CD14-positive monocyte (primary cell): ENCODE measurements at regions not wholly inside any gene's neighbourhood (a gene's known extent, or its start where the extent isn't known, plus 50 kb on each side); places are given as distances from the start of the nearest gene placed in this dataset.

ENCODE experiments used
- DNase-seq, 3 donors: peaks; one replicate each; pipeline ENCODE4 v3.0.0-alpha.2; 2011 to 2022
- H2AFZ ChIP-seq: 2 replicates; pipeline ENCODE4 v1.6.0; 2012; ENCODE audit warnings: mild to moderate bottlenecking, low read depth, low read length, inconsistent platforms; ENCODE audit not compliant: insufficient read depth, poor library complexity, severe bottlenecking
- H3K27ac ChIP-seq, 2 donors: 1 replicate in 1 of 2; 2 replicates in 1 of 2; pipeline ENCODE4 v1.5.1; 2012 to 2013; ENCODE audit warnings: low read length in 2 of 2, control low read depth in 1 of 2, inconsistent platforms in 1 of 2, low read depth in 1 of 2, mild to moderate bottlenecking in 1 of 2
- H3K27me3 ChIP-seq, 2 donors: one replicate each; pipeline versions ENCODE4 v1.6.0 to v1.6.1; 2011 to 2013; ENCODE audit warnings: low read length in 2 of 2; ENCODE audit not compliant: control insufficient read depth in 2 of 2, insufficient read depth in 2 of 2
- H3K36me3 ChIP-seq, 2 donors: replicated peaks in 1 of 2; 1 replicate in 1 of 2; 2 replicates in 1 of 2; pipeline versions ENCODE4 v1.5.1 to v1.6.1; 2012 to 2013; ENCODE audit warnings: low read length in 2 of 2, control low read depth in 1 of 2, inconsistent platforms in 1 of 2, mild to moderate bottlenecking in 1 of 2; ENCODE audit not compliant: insufficient read depth in 2 of 2, control insufficient read depth in 1 of 2
- H3K4me1 ChIP-seq, 2 donors: 1 replicate in 1 of 2; 2 replicates in 1 of 2; pipeline versions ENCODE4 v1.5.1 to v1.6.1; 2012 to 2013; ENCODE audit warnings: low read length in 2 of 2, control low read depth in 1 of 2, inconsistent platforms in 1 of 2, mild to moderate bottlenecking in 1 of 2, moderate library complexity in 1 of 2; ENCODE audit not compliant: insufficient read depth in 2 of 2, control insufficient read depth in 1 of 2
- H3K4me2 ChIP-seq: replicated peaks from 2 replicates; pipeline ENCODE3; 2012; ENCODE audit warnings: low read length, moderate library complexity, mild to moderate bottlenecking; ENCODE audit not compliant: poor library complexity, severe bottlenecking; ENCODE audit errors: extremely low read depth
- H3K4me3 ChIP-seq, 3 experiments: fragments of 200-600 bp in 1 of 3; sonication (generic) in 1 of 3; replicated peaks in 1 of 3; 1 replicate in 2 of 3; 2 replicates in 1 of 3; pipeline ENCODE4 v1.5.1; 2011 to 2013; ENCODE audit warnings: low read length in 3 of 3, mild to moderate bottlenecking in 3 of 3, control low read depth in 2 of 3, low read depth in 2 of 3, inconsistent platforms in 1 of 3, moderate library complexity in 1 of 3
- H3K79me2 ChIP-seq: 2 replicates; pipeline ENCODE4 v1.6.0; 2012; ENCODE audit warnings: mild to moderate bottlenecking, control low read depth, inconsistent platforms, low read length, moderate library complexity; ENCODE audit not compliant: insufficient read depth
- H3K9ac ChIP-seq: 2 replicates; pipeline ENCODE4 v1.6.0; 2017; ENCODE audit warnings: low read length, mild to moderate bottlenecking; ENCODE audit not compliant: insufficient read depth, poor library complexity, severe bottlenecking
- H3K9me3 ChIP-seq, 2 donors: replicated peaks in 1 of 2; 1 replicate in 1 of 2; 2 replicates in 1 of 2; pipeline versions ENCODE4 v1.5.1 to v1.6.1; 2012 to 2013; ENCODE audit warnings: low read length in 2 of 2, control low read depth in 1 of 2; ENCODE audit not compliant: control insufficient read depth in 1 of 2, insufficient read depth in 1 of 2
- H4K20me1 ChIP-seq: 2 replicates; pipeline ENCODE4 v1.6.0; 2012; ENCODE audit warnings: mild to moderate bottlenecking, low read length, control low read depth, moderate library complexity; ENCODE audit not compliant: insufficient read depth
- H3K27ac Mint-ChIP-seq, 7 donors: one replicate each; pipeline ENCODE4 v1.8.0; 2020; ENCODE audit warnings: mild to moderate bottlenecking in 7 of 7, mixed read lengths in 7 of 7, moderate library complexity in 6 of 7, inconsistent platforms in 2 of 7
- H3K27me3 Mint-ChIP-seq, 3 donors: one replicate each; pipeline ENCODE4 v1.8.0; 2021 to 2022; ENCODE audit warnings: low read depth in 3 of 3, mild to moderate bottlenecking in 3 of 3, mixed read lengths in 3 of 3, moderate library complexity in 3 of 3, inconsistent platforms in 1 of 3
- H3K36me3 Mint-ChIP-seq, 2 donors: one replicate each; pipeline ENCODE4 v1.8.0; 2020; ENCODE audit warnings: mixed read lengths in 2 of 2, inconsistent platforms in 1 of 2, mild to moderate bottlenecking in 1 of 2
- H3K4me1 Mint-ChIP-seq: one replicate; pipeline ENCODE4 v1.8.0; 2020; ENCODE audit warnings: mild to moderate bottlenecking, mixed read lengths
- H3K4me3 Mint-ChIP-seq, 2 donors: one replicate each; pipeline ENCODE4 v1.8.0; 2020; ENCODE audit warnings: mild to moderate bottlenecking in 2 of 2, mixed read lengths in 2 of 2, moderate library complexity in 1 of 2
- H3K9me3 Mint-ChIP-seq, 7 donors: one replicate each; pipeline ENCODE4 v1.8.0; 2020 to 2022; ENCODE audit warnings: mixed read lengths in 7 of 7, mild to moderate bottlenecking in 6 of 7, moderate library complexity in 6 of 7, inconsistent platforms in 2 of 7
- WGBS: methylation state at CpG from one replicate; pipeline ENCODE4 v1.1.5; 2013; ENCODE audit warnings: missing lambda C conversion rate; ENCODE audit not compliant: insufficient coverage; 5-methylcytosine and 5-hydroxymethylcytosine counted together
- intact Hi-C, 2 donors: fragments of 100-400 bp; cut with micrococcal nuclease; formaldehyde crosslinking; loops; one replicate each; pipeline versions ENCODE4 v1.15.0 to v1.15.1; 2023
- TF ChIP-seq, protein P1 (sequence below): fragments of 200-600 bp; IDR thresholded peaks from one replicate; pipeline ENCODE4 v1.8.0; 2022; ENCODE audit warnings: antibody characterized with exemption, mild to moderate bottlenecking

DNA sequence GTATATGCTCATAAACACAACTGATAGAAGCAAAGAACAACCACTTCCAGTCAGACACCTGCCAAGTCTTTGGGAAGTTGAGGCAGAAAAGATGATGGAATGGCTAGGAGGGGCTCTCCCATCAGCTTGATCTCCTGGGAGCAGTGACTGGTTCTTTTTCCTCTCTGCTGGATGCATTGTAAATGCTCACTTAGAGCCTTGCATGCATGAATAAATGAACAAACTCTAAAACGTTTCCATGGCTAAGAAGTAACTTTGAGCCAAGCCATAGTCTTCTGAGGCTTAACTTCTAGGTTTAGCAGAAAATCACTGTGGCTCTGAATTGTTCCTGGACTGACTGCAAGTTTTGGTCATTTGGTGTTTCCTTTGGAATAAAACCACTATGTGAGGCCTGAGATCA, 166.4 kb upstream of the CITED2 start:
- Mint-ChIP-seq H3K4me3 (no peak overlapping the region), H3K36me3 (no peaks in the 10 kb centered on the region), H3K4me1 (peaks cover 20% of the 10 kb centered on the region), H3K27me3 (no peaks in the 10 kb centered on the region), H3K27ac (no peak overlapping the region), H3K9me3 (peaks cover 0 to 2% (median 0%) of the 10 kb centered on the region in 7 donors)
- TF ChIP-seq, protein P1, sequence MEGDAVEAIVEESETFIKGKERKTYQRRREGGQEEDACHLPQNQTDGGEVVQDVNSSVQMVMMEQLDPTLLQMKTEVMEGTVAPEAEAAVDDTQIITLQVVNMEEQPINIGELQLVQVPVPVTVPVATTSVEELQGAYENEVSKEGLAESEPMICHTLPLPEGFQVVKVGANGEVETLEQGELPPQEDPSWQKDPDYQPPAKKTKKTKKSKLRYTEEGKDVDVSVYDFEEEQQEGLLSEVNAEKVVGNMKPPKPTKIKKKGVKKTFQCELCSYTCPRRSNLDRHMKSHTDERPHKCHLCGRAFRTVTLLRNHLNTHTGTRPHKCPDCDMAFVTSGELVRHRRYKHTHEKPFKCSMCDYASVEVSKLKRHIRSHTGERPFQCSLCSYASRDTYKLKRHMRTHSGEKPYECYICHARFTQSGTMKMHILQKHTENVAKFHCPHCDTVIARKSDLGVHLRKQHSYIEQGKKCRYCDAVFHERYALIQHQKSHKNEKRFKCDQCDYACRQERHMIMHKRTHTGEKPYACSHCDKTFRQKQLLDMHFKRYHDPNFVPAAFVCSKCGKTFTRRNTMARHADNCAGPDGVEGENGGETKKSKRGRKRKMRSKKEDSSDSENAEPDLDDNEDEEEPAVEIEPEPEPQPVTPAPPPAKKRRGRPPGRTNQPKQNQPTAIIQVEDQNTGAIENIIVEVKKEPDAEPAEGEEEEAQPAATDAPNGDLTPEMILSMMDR = no peak
- no peak overlapping the region for H3K9ac ChIP-seq
- no peaks in the 10 kb centered on the region for H4K20me1 ChIP-seq
- intact Hi-C loops = no loop called here
- peaks cover 15 to 17% of the 10 kb centered on the region in 2 donors for H3K4me1 ChIP-seq
- H3K4me3 ChIP-seq = no peak overlapping the region
- H3K9me3 ChIP-seq = no peaks in the 10 kb centered on the region
- H3K27me3 ChIP-seq = no peaks in the 10 kb centered on the region
- no peaks in the 10 kb centered on the region for H3K36me3 ChIP-seq
- no peaks in the 10 kb centered on the region for H3K79me2 ChIP-seq
- H3K27ac ChIP-seq = peak overlapping the region in 1 of 2 donors; percentile 74
- no peak for DNase-seq
- H2AFZ ChIP-seq = peak overlapping the region; percentile 46
- no peak overlapping the region for H3K4me2 ChIP-seq
- WGBS = 91% methylated on average over 1 of the region's 1 CpG

DNA sequence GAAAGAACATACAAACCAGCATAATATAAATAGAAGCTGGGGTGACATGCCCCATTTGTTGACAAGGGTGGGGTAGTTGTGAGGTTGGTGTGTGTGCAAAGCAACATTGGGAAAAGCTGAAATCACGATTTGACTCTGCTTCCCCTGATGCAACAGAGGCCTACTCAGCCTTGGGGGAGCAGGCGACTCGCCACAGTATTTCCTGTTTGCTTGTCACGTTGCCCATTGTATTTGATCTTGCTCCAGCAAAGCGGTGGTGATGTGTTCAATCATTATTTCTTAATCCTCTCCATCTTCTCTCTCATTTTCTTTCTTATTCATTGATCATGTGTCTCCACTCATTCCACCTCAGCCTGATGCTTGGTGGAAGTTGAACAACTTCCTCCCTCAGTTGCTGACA, 165.8 kb upstream of the CITED2 start:
- Histone ChIP-seq H3K27me3 (no peaks in the 10 kb centered on the region), H4K20me1 (no peaks in the 10 kb centered on the region), H3K4me2 (peak overlapping the region; percentile 8), H3K4me1 (peaks cover 15 to 17% of the 10 kb centered on the region in 2 donors), H3K9me3 (no peaks in the 10 kb centered on the region), H3K79me2 (no peaks in the 10 kb centered on the region), H3K4me3 (peak overlapping the region in 1 of 3 experiments; percentile 7), H3K9ac (no peak overlapping the region), H3K36me3 (no peaks in the 10 kb centered on the region), H3K27ac (peak overlapping the region in 1 of 2 donors; percentile 74), H2AFZ (peak overlapping the region; percentile 46)
- Mint-ChIP-seq H3K27ac (peak overlapping the region in 5 of 7 donors; percentile 20 to 75 (median 35)), H3K36me3 (no peaks in the 10 kb centered on the region), H3K4me1 (peaks cover 21% of the 10 kb centered on the region), H3K27me3 (no peaks in the 10 kb centered on the region), H3K9me3 (peaks cover 0 to 2% (median 0%) of the 10 kb centered on the region in 7 donors), H3K4me3 (peak overlapping the region in 1 of 2 donors; percentile 11)
- WGBS = 0% methylated on average over 2 of the region's 5 CpGs
- peak; percentile 57 to 70 (median 59) for DNase-seq
- intact Hi-C loops = no loop called here
- TF ChIP-seq, protein P1 = no peak
